ENCODE measurements at regions not wholly inside any gene's neighbourhood (a gene's known extent, or its start where the extent isn't known, plus 50 kb on each side); places are given as distances from the start of the nearest gene placed in this dataset.

- TF ChIP-seq ARNT (IDR thresholded peaks at IDR 0.05): no peak
- TF ChIP-seq FOXM1 (IDR thresholded peaks at IDR 0.05; ENCODE audit: borderline replicate concordance): no peak
- TF ChIP-seq FOXK2 (IDR thresholded peaks at IDR 0.05): no peak
- TF ChIP-seq ZNF384 (IDR thresholded peaks at IDR 0.05): no peak
- no peak for TF ChIP-seq BHLHE40 (IDR thresholded peaks at IDR 0.05; ENCODE audit: borderline replicate concordance)
- TF ChIP-seq HDGF (IDR thresholded peaks at IDR 0.05; ENCODE audit: borderline replicate concordance): no peak
- TF ChIP-seq SUZ12 (IDR thresholded peaks at IDR 0.05): no peak
- TF ChIP-seq CTBP1 (IDR thresholded peaks at IDR 0.05; ENCODE audit: borderline replicate concordance): no peak
- TF ChIP-seq LEF1 (IDR thresholded peaks at IDR 0.05; ENCODE audit: borderline replicate concordance): no peak
- no peak for TF ChIP-seq NFRKB (IDR thresholded peaks at IDR 0.05)
- TF ChIP-seq SP1 (IDR thresholded peaks at IDR 0.05): no peak
- no peak for TF ChIP-seq TARDBP (IDR thresholded peaks at IDR 0.05)
- TF ChIP-seq L3MBTL2 (conservative IDR thresholded peaks at IDR 0.05): no peak
Measured at GRCh38 chr7:17477182-17477581, 178.7 kb downstream of the AHR start.
